H1 (cell line): ENCODE measurements at regions not wholly inside any gene's neighbourhood (a gene's known extent, or its start where the extent isn't known, plus 50 kb on each side); places are given as distances from the start of the nearest gene placed in this dataset.

Source experiments
- CHD2 ChIP-seq: IDR thresholded peaks from 2 replicates; pipeline ENCODE4 v1.6.1; 2012; ENCODE audit warnings: low read length, improper control_type of control experiment
- HDAC2 ChIP-seq, 2 experiments: fragments of 300-600 bp in 1 of 2; sonication (generic) in 1 of 2; IDR thresholded peaks; 2 replicates each; pipeline ENCODE4 v1.6.1; 2011 to 2012; ENCODE audit warnings: low read depth in 2 of 2, low read length in 2 of 2, mild to moderate bottlenecking in 2 of 2, moderate library complexity in 2 of 2, borderline replicate concordance in 1 of 2, inconsistent platforms in 1 of 2
- PHF8 ChIP-seq: fragments of 200-600 bp; sonication (generic); conservative IDR thresholded peaks from 2 replicates; pipeline ENCODE4 v1.7.1; 2012; ENCODE audit warnings: low read depth, mild to moderate bottlenecking, inconsistent platforms, low read length, moderate library complexity
- RXRA ChIP-seq: IDR thresholded peaks from 2 replicates; pipeline ENCODE4 v1.6.1; 2011; ENCODE audit warnings: low read depth, mild to moderate bottlenecking, low read length, moderate library complexity; ENCODE audit not compliant: insufficient read depth
- SP4 ChIP-seq: IDR thresholded peaks from 2 replicates; pipeline ENCODE4 v1.6.1; 2012; ENCODE audit warnings: low read length, inconsistent platforms
- SRF ChIP-seq: IDR thresholded peaks from 2 replicates; pipeline ENCODE4 v1.6.1; 2011; ENCODE audit warnings: mild to moderate bottlenecking, low read depth, low read length, moderate library complexity

DNA sequence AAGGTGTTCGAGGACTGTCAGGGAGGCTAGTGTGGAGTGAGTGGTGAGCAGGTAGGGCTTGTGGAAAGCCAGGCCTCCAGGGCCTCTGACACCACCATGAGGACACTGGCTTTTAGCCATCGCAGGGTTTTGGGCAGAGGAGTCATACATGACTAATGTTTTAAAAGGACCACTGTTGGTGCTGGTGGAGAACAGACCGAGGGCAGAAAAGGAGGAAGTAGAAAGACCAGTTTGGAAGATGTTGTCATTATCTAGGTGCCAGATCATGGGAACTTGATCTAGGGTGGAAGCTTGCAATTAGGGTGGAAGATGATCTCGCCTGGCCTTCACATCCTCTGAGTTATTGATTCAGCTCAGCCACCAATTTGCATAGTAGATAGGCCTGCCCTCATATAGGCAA is 144.2 kb downstream of the C12orf75 start (continued):
- TF ChIP-seq SRF (no peak), HDAC2 (IDR thresholded peaks at IDR 0.05; ENCODE audit: borderline replicate concordance in 1 of 2, low read depth in 2 of 2, low read length in 2 of 2) (no peak), CHD2 (no peak), SP4 (no peak), RXRA (no peak), PHF8 (no peak)
